ENCODE measurements at regions not wholly inside any gene's neighbourhood (a gene's known extent, or its start where the extent isn't known, plus 50 kb on each side); places are given as distances from the start of the nearest gene placed in this dataset.

- Mint-ChIP-seq H3K27ac (ENCODE audit: low read depth) (no peak overlapping the region), H3K4me1 (no peaks in the 10 kb centered on the region), H3K4me3 (no peak overlapping the region), H3K9me3 (peaks cover 8% of the 10 kb centered on the region), H3K36me3 (ENCODE audit: insufficient read depth) (no peaks in the 10 kb centered on the region), H3K27me3 (no peaks in the 10 kb centered on the region)
- DNase-seq (ENCODE audit: low spot score in 2 of 2) (no peak), ATAC-seq (replicated peaks; ENCODE audit: extremely low read depth, poor library complexity, severe bottlenecking) (no peak)
Measured at GRCh38 chr4:28360681-28361080, 1500.0 kb downstream of the STIM2 start.

GRCh38 chr4:28362169-28362568 lies 1501.5 kb downstream of the STIM2 start:
- peaks cover 7% of the 10 kb centered on the region for H3K9me3 Mint-ChIP-seq
- no peak overlapping the region for H3K27ac Mint-ChIP-seq (ENCODE audit: low read depth)
- H3K36me3 Mint-ChIP-seq (ENCODE audit: insufficient read depth): no peaks in the 10 kb centered on the region
- ATAC-seq (replicated peaks; ENCODE audit: extremely low read depth, poor library complexity, severe bottlenecking): no peak
- no peak for DNase-seq (ENCODE audit: low spot score in 2 of 2)
- H3K4me1 Mint-ChIP-seq: no peaks in the 10 kb centered on the region
- no peaks in the 10 kb centered on the region for H3K27me3 Mint-ChIP-seq
- H3K4me3 Mint-ChIP-seq: no peak overlapping the region

- DNase-seq (ENCODE audit: low spot score in 2 of 2): no peak
- no peak for ATAC-seq (replicated peaks; ENCODE audit: extremely low read depth, poor library complexity, severe bottlenecking)
- no peak overlapping the region for H3K4me3 Mint-ChIP-seq
- no peaks in the 10 kb centered on the region for H3K27me3 Mint-ChIP-seq
- peaks cover 22% of the 10 kb centered on the region for H3K9me3 Mint-ChIP-seq
- H3K36me3 Mint-ChIP-seq (ENCODE audit: insufficient read depth): no peaks in the 10 kb centered on the region
- no peaks in the 10 kb centered on the region for H3K4me1 Mint-ChIP-seq
- no peak overlapping the region for H3K27ac Mint-ChIP-seq (ENCODE audit: low read depth)
Measured at GRCh38 chr4:28369499-28369898, 1508.9 kb downstream of the STIM2 start.

GRCh38 chr4:28373191-28373590 lies 1512.5 kb downstream of the STIM2 start:
- H3K9me3 Mint-ChIP-seq: peaks cover 35% of the 10 kb centered on the region
- ATAC-seq (replicated peaks; ENCODE audit: extremely low read depth, poor library complexity, severe bottlenecking) (no peak), DNase-seq (ENCODE audit: low spot score in 2 of 2) (no peak)
- H3K27me3 Mint-ChIP-seq: no peaks in the 10 kb centered on the region
- H3K27ac Mint-ChIP-seq (ENCODE audit: low read depth): no peak overlapping the region
- H3K36me3 Mint-ChIP-seq (ENCODE audit: insufficient read depth): no peaks in the 10 kb centered on the region
- H3K4me1 Mint-ChIP-seq: no peaks in the 10 kb centered on the region
- H3K4me3 Mint-ChIP-seq: no peak overlapping the region

- Mint-ChIP-seq H3K27ac (ENCODE audit: low read depth) (no peak overlapping the region), H3K4me3 (no peak overlapping the region), H3K36me3 (ENCODE audit: insufficient read depth) (no peaks in the 10 kb centered on the region), H3K4me1 (no peaks in the 10 kb centered on the region), H3K27me3 (no peaks in the 10 kb centered on the region), H3K9me3 (peaks cover 38% of the 10 kb centered on the region)
- ATAC-seq (replicated peaks; ENCODE audit: extremely low read depth, poor library complexity, severe bottlenecking): no peak
- no peak for DNase-seq (ENCODE audit: low spot score in 2 of 2)
Measured at GRCh38 chr4:28373601-28374000, 1513.0 kb downstream of the STIM2 start.

GRCh38 chr4:28378109-28378830 lies 1517.6 kb downstream of the STIM2 start:
- H3K36me3 Mint-ChIP-seq (ENCODE audit: insufficient read depth): no peaks in the 10 kb centered on the region
- no peak overlapping the region for H3K4me3 Mint-ChIP-seq
- ATAC-seq (replicated peaks; ENCODE audit: extremely low read depth, poor library complexity, severe bottlenecking): no peak
- no peak for DNase-seq (ENCODE audit: low spot score in 2 of 2)
- no peak overlapping the region for H3K27ac Mint-ChIP-seq (ENCODE audit: low read depth)
- H3K27me3 Mint-ChIP-seq: no peaks in the 10 kb centered on the region
- peaks cover 34% of the 10 kb centered on the region for H3K9me3 Mint-ChIP-seq
- no peaks in the 10 kb centered on the region for H3K4me1 Mint-ChIP-seq

GRCh38 chr4:28385801-28386200 lies 1525.2 kb downstream of the STIM2 start:
- Mint-ChIP-seq H3K4me3 (no peak overlapping the region), H3K36me3 (ENCODE audit: insufficient read depth) (no peaks in the 10 kb centered on the region), H3K9me3 (peaks cover 11% of the 10 kb centered on the region), H3K27ac (ENCODE audit: low read depth) (no peak overlapping the region), H3K27me3 (no peaks in the 10 kb centered on the region), H3K4me1 (no peaks in the 10 kb centered on the region)
- DNase-seq (ENCODE audit: low spot score in 2 of 2): no peak
- ATAC-seq (replicated peaks; ENCODE audit: extremely low read depth, poor library complexity, severe bottlenecking): no peak

- Mint-ChIP-seq H3K36me3 (ENCODE audit: insufficient read depth) (no peaks in the 10 kb centered on the region), H3K9me3 (peaks cover 14% of the 10 kb centered on the region), H3K4me1 (no peaks in the 10 kb centered on the region), H3K27ac (ENCODE audit: low read depth) (no peak overlapping the region), H3K27me3 (no peaks in the 10 kb centered on the region), H3K4me3 (no peak overlapping the region)
- no peak for ATAC-seq (replicated peaks; ENCODE audit: extremely low read depth, poor library complexity, severe bottlenecking)
- no peak for DNase-seq (ENCODE audit: low spot score in 2 of 2)
Measured at GRCh38 chr4:28386776-28387175, 1526.1 kb downstream of the STIM2 start.

- H3K4me3 Mint-ChIP-seq: no peak overlapping the region
- no peak for ATAC-seq (replicated peaks; ENCODE audit: extremely low read depth, poor library complexity, severe bottlenecking)
- H3K4me1 Mint-ChIP-seq: no peaks in the 10 kb centered on the region
- no peaks in the 10 kb centered on the region for H3K27me3 Mint-ChIP-seq
- peaks cover 14% of the 10 kb centered on the region for H3K9me3 Mint-ChIP-seq
- no peaks in the 10 kb centered on the region for H3K36me3 Mint-ChIP-seq (ENCODE audit: insufficient read depth)
- no peak overlapping the region for H3K27ac Mint-ChIP-seq (ENCODE audit: low read depth)
- no peak for DNase-seq (ENCODE audit: low spot score in 2 of 2)
Measured at GRCh38 chr4:28388471-28388870, 1527.8 kb downstream of the STIM2 start.

- no peaks in the 10 kb centered on the region for H3K4me1 Mint-ChIP-seq
Measured at GRCh38 chr4:28391877-28392276, 1531.2 kb downstream of the STIM2 start.

GRCh38 chr4:28402751-28403150 lies 1542.1 kb downstream of the STIM2 start:
- peaks cover 25% of the 10 kb centered on the region for H3K9me3 Mint-ChIP-seq
- no peak overlapping the region for H3K27ac Mint-ChIP-seq (ENCODE audit: low read depth)
- ATAC-seq (replicated peaks; ENCODE audit: extremely low read depth, poor library complexity, severe bottlenecking) (no peak), DNase-seq (ENCODE audit: low spot score in 2 of 2) (no peak)
- H3K4me1 Mint-ChIP-seq: no peaks in the 10 kb centered on the region
- H3K4me3 Mint-ChIP-seq: no peak overlapping the region
- no peaks in the 10 kb centered on the region for H3K36me3 Mint-ChIP-seq (ENCODE audit: insufficient read depth)
- H3K27me3 Mint-ChIP-seq: no peaks in the 10 kb centered on the region

More at GRCh38 chr4:28391877-28392276, 1531.2 kb downstream of the STIM2 start:
- Mint-ChIP-seq H3K4me3 (no peak overlapping the region), H3K9me3 (peaks cover 9% of the 10 kb centered on the region), H3K36me3 (ENCODE audit: insufficient read depth) (no peaks in the 10 kb centered on the region), H3K27ac (ENCODE audit: low read depth) (no peak overlapping the region), H3K27me3 (no peaks in the 10 kb centered on the region)
- no peak for DNase-seq (ENCODE audit: low spot score in 2 of 2)
- ATAC-seq (replicated peaks; ENCODE audit: extremely low read depth, poor library complexity, severe bottlenecking): no peak

- Mint-ChIP-seq H3K27ac (ENCODE audit: low read depth) (no peak overlapping the region), H3K27me3 (no peaks in the 10 kb centered on the region), H3K4me1 (no peaks in the 10 kb centered on the region), H3K9me3 (peaks cover 5% of the 10 kb centered on the region), H3K36me3 (ENCODE audit: insufficient read depth) (no peaks in the 10 kb centered on the region), H3K4me3 (no peak overlapping the region)
- DNase-seq (ENCODE audit: low spot score in 2 of 2) (no peak), ATAC-seq (replicated peaks; ENCODE audit: extremely low read depth, poor library complexity, severe bottlenecking) (no peak)
Measured at GRCh38 chr4:28421221-28421620, 1560.6 kb downstream of the STIM2 start.

GRCh38 chr4:28426251-28426650 lies 1565.6 kb downstream of the STIM2 start:
- Mint-ChIP-seq H3K4me3 (no peak overlapping the region), H3K36me3 (ENCODE audit: insufficient read depth) (no peaks in the 10 kb centered on the region), H3K27ac (ENCODE audit: low read depth) (no peak overlapping the region), H3K4me1 (no peaks in the 10 kb centered on the region), H3K9me3 (peaks cover 25% of the 10 kb centered on the region), H3K27me3 (no peaks in the 10 kb centered on the region)
- DNase-seq (ENCODE audit: low spot score in 2 of 2) (no peak), ATAC-seq (replicated peaks; ENCODE audit: extremely low read depth, poor library complexity, severe bottlenecking) (no peak)
